ENCODE measurements at regions not wholly inside any gene's neighbourhood (a gene's known extent, or its start where the extent isn't known, plus 50 kb on each side); places are given as distances from the start of the nearest gene placed in this dataset.

DNA sequence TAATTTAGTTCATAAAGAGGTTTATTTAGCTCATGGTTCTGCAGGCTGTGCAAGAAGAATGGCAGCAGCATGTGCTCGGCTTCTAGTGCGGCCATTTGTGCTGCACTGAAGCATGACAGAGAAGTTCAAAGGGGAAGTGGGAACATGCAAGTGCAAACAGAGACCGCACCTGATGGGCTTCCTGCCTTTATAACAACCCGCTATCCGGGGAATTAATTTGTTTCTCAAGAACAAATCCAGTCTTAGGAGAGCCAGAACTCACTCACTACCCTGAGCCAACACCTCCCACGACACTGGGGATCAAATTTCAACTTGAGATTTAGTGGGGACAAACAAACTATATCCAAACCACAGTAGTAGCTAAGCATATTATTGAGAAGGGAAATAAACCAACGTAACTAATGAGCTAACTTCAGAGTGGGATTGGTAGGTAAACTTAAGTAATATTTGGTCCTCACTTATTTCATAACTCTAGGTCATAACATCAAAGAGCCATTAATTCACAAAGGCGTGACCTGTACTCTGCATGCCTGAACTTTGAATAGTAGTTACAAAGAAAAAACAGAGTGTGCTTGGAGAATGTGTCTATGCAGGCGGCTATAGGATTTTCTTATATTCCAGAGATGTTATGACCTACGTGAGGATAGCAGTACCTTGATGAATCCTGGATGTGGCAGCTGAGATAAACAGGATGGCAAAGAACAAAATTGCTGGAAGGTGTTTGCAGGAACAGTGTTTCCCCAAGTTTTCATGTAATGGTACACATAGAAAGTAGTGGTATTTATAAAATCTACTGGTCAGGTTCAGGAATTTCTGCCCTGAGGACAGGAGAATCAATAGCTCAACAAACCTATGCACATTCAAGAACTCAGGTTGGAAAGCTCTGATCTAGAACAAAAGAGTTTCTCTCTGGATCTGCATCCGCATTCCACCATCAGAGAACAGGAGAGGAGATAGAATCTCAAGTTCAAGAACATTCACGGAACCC is 845.9 kb upstream of the ID2 start:
- no peak overlapping the region for H3K4me3 ChIP-seq (replicated peaks; ENCODE audit: low read depth, low read length)
- TF ChIP-seq, protein P1, sequence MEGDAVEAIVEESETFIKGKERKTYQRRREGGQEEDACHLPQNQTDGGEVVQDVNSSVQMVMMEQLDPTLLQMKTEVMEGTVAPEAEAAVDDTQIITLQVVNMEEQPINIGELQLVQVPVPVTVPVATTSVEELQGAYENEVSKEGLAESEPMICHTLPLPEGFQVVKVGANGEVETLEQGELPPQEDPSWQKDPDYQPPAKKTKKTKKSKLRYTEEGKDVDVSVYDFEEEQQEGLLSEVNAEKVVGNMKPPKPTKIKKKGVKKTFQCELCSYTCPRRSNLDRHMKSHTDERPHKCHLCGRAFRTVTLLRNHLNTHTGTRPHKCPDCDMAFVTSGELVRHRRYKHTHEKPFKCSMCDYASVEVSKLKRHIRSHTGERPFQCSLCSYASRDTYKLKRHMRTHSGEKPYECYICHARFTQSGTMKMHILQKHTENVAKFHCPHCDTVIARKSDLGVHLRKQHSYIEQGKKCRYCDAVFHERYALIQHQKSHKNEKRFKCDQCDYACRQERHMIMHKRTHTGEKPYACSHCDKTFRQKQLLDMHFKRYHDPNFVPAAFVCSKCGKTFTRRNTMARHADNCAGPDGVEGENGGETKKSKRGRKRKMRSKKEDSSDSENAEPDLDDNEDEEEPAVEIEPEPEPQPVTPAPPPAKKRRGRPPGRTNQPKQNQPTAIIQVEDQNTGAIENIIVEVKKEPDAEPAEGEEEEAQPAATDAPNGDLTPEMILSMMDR (IDR thresholded peaks at IDR 0.05; ENCODE audit: low read length, missing control alignments) = no peak
- DNase-seq (ENCODE audit: low read depth) = no peak

DNA sequence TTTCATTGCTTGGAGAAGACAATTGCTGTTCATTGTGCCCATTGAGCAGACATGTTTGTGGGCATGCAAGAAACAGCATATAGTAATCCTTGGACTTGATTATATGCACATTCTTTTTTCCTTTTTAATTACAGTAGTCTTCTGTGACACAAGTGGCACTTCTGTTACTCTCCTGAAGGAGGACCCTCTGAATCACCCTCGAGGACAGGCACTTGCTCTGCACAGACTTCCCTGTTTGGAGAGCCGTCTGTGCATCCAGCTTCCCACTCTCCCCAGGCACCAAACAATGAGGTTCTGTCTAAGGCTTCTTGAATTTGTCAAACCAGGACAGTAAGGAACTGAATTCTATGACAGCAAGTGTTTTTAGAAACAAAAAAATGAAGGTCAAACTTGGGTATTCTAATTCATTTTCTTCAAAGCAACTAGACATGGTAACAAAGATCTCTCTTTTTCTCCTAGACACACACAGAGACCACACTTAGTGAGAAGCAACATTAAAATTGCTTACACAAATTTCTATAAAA is 844.6 kb upstream of the ID2 start:
- TF ChIP-seq, protein P1 (IDR thresholded peaks at IDR 0.05; ENCODE audit: low read length, missing control alignments) = no peak
- no peak for DNase-seq (ENCODE audit: low read depth)
- H3K4me3 ChIP-seq (replicated peaks; ENCODE audit: low read depth, low read length) = no peak overlapping the region

DNA sequence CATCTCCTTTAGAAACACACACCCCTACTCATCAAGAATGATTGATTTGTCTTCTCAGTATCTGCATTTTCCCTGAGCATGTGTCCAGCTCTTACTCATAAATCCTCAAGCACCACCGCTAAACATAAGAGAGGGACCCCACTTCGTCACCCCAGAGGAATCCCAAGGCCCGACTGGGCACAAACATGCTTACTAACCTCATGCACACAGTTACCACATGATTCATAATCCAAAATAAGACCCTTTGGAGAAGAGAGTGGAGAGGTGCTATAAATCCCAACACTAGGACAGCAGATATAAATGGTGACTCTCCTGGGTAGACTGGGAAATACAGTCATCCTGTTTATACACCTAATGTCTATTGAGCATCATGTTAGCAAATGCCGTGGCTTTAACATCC is 843.2 kb upstream of the ID2 start:
- TF ChIP-seq, protein P1 (IDR thresholded peaks at IDR 0.05; ENCODE audit: low read length, missing control alignments) = no peak
- H3K4me3 ChIP-seq (replicated peaks; ENCODE audit: low read depth, low read length) = no peak overlapping the region
- no peak for DNase-seq (ENCODE audit: low read depth)

DNA sequence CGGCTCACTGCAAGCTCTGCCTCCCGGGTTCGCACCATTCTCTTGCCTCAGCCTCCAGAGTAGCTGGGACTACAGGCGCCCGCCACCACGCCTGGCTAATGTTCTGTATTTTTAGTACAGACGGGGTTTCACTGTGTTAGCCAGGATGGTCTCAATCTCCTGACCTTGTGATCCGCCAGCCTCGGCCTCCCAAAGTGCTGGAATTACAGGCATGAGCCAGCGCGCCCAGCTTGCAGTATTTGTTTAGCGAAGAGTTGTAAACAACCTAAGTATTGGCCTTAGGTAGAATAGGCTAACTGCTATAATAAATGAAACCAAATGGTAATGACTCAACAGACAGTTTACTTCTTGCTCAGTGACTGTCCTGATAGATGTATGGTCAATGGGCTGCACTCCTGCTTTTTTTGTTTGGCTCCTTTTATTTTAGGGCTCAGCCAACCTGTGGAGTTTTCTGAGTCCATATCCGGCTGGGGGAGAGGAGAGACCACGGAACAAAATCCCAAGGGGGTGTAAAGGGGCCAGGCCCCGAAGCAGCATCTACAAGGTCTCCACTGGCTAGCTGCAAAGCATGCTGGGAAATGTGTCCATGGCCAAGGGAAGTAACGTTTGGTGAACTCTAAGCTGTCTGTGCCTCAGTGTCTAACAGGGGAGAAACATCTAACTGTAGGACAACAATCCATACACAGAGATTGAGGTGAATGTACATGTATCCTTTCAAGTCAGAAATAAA is 841.0 kb upstream of the ID2 start:
- no peak overlapping the region for H3K4me3 ChIP-seq (replicated peaks; ENCODE audit: low read depth, low read length)
- DNase-seq (ENCODE audit: low read depth) = no peak
- TF ChIP-seq, protein P1 (IDR thresholded peaks at IDR 0.05; ENCODE audit: low read length, missing control alignments) = no peak

DNA sequence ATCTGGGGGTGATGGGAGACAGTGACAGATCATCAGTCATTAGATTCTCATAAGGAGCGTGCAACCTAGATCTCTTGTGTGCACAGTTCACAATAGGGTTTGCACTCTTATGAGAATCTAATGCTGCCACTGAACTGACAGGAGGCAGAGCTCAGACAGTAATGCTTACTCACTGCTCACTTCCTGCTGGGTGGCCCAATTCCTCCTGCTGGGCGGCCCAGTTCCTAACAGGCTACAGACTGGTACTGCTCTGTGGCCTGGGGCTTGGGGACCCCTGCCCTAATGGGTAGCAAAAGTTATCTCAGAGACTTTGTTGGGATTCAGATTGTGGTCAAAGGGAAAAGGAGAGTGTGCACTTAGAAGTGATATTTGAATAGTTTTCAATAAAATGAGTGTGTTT is 840.1 kb upstream of the ID2 start:
- H3K4me3 ChIP-seq (replicated peaks; ENCODE audit: low read depth, low read length) = no peak overlapping the region
- no peak for DNase-seq (ENCODE audit: low read depth)
- TF ChIP-seq, protein P1 (IDR thresholded peaks at IDR 0.05; ENCODE audit: low read length, missing control alignments) = no peak

DNA sequence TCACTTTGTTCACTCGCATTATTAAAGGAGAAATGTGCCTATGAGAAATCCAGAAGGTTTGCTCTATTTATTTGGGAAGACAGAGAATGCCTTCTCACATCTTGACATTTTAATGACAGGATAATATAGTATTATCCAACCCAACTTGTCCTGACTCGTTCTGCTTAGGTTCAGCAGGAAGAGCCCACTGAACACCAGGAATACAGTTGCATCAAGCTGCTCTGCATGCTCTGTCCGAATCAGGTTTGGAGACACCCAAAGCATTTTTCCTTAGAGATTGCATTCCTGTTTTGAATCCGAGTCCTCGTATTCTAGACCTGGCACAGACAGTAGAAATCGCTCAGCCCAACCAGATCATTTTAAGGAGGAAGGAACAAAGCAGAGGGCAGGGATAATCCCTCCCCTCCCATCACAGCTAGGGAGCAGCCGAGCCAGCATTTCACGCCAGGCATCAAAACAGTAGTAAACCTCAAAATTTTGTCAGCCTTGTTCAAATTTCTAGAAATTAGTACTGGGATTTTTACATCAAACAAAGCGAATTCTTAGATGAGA is 837.4 kb upstream of the ID2 start:
- TF ChIP-seq, protein P1 (IDR thresholded peaks at IDR 0.05; ENCODE audit: low read length, missing control alignments) = no peak
- DNase-seq (ENCODE audit: low read depth) = no peak
- no peak overlapping the region for H3K4me3 ChIP-seq (replicated peaks; ENCODE audit: low read depth, low read length)

Measured in fibroblast of pulmonary artery (primary cell).